Peyer's patch (tissue), 4 donors: ENCODE measurements at regions not wholly inside any gene's neighbourhood (a gene's known extent, or its start where the extent isn't known, plus 50 kb on each side); places are given as distances from the start of the nearest gene placed in this dataset.
"Not testable (repeated sequence)": the region's sequence is repeated elsewhere in the genome, so short reads cannot be mapped to it uniquely, and the experiment has no call there.

ENCODE experiments used
- DNase-seq, 3 donors: peaks; one replicate each; pipeline ENCODE4 v3.0.0-alpha.2; 2017 to 2019
- H3K27ac ChIP-seq, 4 donors: fragments of 200-600 bp; sonication (generic); one replicate each; pipeline ENCODE4 v1.5.1; 2016 to 2019
- H3K27me3 ChIP-seq, 2 donors: fragments of 200-600 bp; sonication (generic); one replicate each; pipeline ENCODE4 v1.5.1; 2019
- H3K36me3 ChIP-seq, 3 donors: fragments of 200-600 bp; sonication (generic); one replicate each; pipeline ENCODE4 v1.5.1; 2016 to 2019
- H3K4me1 ChIP-seq, 4 donors: fragments of 200-600 bp; sonication (generic); one replicate each; pipeline ENCODE4 v1.5.1; 2016 to 2019
- H3K4me3 ChIP-seq, 4 donors: fragments of 200-600 bp; sonication (generic); 1 replicate in 3 of 4; 2 replicates in 1 of 4; pipeline ENCODE4 v1.5.1; 2016 to 2019; ENCODE audit warnings: mild to moderate bottlenecking in 1 of 4
- H3K9me3 ChIP-seq, 4 donors: fragments of 200-600 bp; sonication (generic); one replicate each; pipeline ENCODE4 v1.5.1; 2016 to 2019; ENCODE audit warnings: mild to moderate bottlenecking in 1 of 4
- POLR2A ChIP-seq, 2 donors: fragments of 450-650 bp; IDR thresholded peaks; one replicate each; pipeline ENCODE4 v1.5.1; 2017; ENCODE audit warnings: antibody characterized with exemption in 2 of 2, mild to moderate bottlenecking in 2 of 2, moderate library complexity in 2 of 2
- TF ChIP-seq, protein P1 (sequence below), 6 experiments: fragments of 450-650 bp in 4 of 6; fragments of 200-600 bp in 2 of 6; sonication (generic) in 1 of 6; IDR thresholded peaks; one replicate each; pipeline ENCODE4 v1.5.1; 2017 to 2019; ENCODE audit warnings: antibody characterized with exemption in 6 of 6, mild to moderate bottlenecking in 3 of 6, moderate library complexity in 1 of 6

DNA sequence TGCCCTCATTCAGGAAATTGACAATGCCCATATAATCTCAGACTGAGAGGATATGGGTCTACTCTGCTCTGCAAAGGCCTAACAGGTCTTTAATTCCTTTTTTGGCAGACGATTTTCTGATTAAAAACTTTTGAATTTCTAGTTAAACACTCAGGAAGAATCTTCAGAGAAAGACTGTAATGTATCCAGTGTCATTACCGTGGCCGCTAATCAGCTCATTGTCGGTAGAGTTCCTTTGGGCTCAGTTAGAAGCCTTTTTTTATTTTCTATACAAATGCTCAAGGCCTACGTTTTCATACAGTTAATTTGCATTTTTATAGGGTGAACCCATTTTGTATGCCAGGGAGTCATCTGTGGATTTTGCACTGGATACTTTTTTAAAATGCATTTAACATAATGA, 549.9 kb downstream of the RPS29 start:
- H3K9me3 ChIP-seq: no peaks in the 10 kb centered on the region
- no peaks in the 10 kb centered on the region for H3K36me3 ChIP-seq
- no peak for DNase-seq
- H3K27me3 ChIP-seq: no peaks in the 10 kb centered on the region
- TF ChIP-seq POLR2A (IDR thresholded peaks at IDR 0.05): no peak
- TF ChIP-seq, protein P1, sequence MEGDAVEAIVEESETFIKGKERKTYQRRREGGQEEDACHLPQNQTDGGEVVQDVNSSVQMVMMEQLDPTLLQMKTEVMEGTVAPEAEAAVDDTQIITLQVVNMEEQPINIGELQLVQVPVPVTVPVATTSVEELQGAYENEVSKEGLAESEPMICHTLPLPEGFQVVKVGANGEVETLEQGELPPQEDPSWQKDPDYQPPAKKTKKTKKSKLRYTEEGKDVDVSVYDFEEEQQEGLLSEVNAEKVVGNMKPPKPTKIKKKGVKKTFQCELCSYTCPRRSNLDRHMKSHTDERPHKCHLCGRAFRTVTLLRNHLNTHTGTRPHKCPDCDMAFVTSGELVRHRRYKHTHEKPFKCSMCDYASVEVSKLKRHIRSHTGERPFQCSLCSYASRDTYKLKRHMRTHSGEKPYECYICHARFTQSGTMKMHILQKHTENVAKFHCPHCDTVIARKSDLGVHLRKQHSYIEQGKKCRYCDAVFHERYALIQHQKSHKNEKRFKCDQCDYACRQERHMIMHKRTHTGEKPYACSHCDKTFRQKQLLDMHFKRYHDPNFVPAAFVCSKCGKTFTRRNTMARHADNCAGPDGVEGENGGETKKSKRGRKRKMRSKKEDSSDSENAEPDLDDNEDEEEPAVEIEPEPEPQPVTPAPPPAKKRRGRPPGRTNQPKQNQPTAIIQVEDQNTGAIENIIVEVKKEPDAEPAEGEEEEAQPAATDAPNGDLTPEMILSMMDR (IDR thresholded peaks at IDR 0.05): no peak
- no peak overlapping the region for H3K27ac ChIP-seq
- H3K4me3 ChIP-seq: no peak overlapping the region
- no peaks in the 10 kb centered on the region for H3K4me1 ChIP-seq

DNA sequence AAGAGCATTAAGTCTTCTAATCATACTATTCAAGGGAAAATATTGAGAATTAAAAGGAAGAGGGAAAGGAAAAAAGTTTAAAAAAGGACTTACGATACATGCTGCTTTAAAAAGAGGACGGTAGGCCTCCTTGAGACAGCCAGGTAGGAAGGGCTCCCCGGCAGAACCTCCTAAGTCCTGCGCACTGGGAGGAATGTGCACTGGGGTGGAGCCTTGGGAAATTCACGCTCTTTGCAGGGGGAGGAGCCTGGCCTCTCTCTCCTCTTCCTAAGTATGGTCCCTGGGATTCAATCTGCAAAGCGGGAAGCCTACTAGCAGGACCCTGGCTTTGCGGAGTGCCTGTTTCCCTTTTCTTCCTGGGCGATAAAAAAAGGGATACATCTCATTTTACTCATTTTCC, 553.0 kb downstream of the RPS29 start:
- DNase-seq: no peak
- H3K9me3 ChIP-seq: no peaks in the 10 kb centered on the region
- H3K36me3 ChIP-seq: no peaks in the 10 kb centered on the region
- H3K27me3 ChIP-seq: no peaks in the 10 kb centered on the region
- TF ChIP-seq, protein P1 (IDR thresholded peaks at IDR 0.05): no peak
- no peak for TF ChIP-seq POLR2A (IDR thresholded peaks at IDR 0.05)
- no peaks in the 10 kb centered on the region for H3K4me1 ChIP-seq
- H3K27ac ChIP-seq: no peak overlapping the region
- no peak overlapping the region for H3K4me3 ChIP-seq

DNA sequence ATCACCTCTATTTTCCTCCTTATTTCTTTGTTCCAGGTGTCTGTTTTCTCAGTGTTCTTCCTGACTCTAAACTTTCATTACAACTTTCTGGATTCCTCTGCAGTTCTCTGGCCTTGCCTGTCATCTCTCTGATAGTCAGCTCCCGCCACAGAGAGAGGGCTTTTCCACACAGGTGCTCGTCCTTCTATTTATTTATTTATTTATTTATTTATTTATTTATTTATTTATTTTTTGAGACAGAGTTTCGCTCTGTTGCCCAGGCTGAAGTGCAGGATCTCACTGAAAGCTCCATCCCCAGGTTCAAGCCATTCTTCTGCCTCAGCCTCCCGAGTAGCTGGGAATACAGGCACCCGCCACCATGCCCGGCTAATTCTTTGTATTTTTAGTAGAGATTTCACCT, 554.5 kb downstream of the RPS29 start:
- not testable (repeated sequence) for H3K27ac ChIP-seq, H3K9me3 ChIP-seq, H3K36me3 ChIP-seq, H3K4me3 ChIP-seq, H3K27me3 ChIP-seq, DNase-seq, H3K4me1 ChIP-seq

DNA sequence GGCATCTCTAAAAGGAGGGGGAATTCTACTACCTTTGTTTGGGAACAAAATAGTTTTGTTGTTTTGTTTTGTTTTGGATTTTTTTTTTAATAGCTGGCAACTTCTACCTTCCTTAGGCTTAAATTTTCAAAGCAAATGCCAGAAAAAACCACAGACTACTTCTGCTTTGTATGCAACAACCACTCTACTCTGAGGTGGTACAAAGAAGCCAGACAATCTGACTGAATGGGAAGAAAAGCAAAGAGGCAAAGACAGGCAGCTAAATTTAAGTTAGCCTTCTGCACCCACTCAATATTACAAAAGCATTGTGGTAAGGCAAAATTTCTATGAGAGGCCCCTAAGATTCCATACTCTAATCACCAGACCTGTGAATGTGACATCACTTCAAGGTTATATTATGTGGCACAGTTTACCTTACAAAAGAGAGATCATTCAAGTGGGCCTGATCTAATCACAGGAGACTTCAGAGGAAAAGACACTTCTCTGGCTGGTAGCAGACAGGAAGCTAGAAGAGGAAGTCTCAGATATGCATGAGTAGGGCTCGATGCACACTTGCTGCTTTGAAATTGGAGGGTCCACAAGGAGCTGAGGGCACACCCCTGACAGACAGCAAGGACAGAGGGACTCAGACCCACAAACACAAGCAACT, 566.6 kb downstream of the RPS29 start:
- no peak for TF ChIP-seq POLR2A (IDR thresholded peaks at IDR 0.05)
- TF ChIP-seq, protein P1 (IDR thresholded peaks at IDR 0.05): no peak
- Histone ChIP-seq H3K9me3 (no peaks in the 10 kb centered on the region), H3K27me3 (no peaks in the 10 kb centered on the region), H3K4me1 (no peaks in the 10 kb centered on the region), H3K4me3 (no peak overlapping the region), H3K36me3 (no peaks in the 10 kb centered on the region), H3K27ac (peak overlapping the region in 1 of 4 donors; percentile 53)
- DNase-seq: peak in 1 of 3 donors; percentile 17

DNA sequence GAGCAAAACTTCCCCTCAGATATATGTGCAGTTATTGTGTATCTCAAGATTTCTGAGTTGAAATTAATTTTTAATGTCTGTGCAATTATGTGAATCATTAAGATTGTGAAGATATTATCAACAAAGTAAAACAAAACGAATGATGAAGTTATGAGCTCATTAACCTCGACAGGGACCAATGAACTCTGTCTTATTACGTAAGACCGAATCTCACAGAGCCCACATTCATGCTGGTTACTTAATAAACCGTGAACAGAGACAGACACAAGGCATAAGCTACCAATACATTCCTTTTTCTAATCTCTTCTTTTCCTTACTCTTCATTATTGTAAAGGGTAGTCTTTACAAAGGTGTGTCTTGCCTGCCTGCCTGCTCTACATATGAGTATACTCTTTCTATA, 568.7 kb downstream of the RPS29 start:
- DNase-seq: no peak

DNA sequence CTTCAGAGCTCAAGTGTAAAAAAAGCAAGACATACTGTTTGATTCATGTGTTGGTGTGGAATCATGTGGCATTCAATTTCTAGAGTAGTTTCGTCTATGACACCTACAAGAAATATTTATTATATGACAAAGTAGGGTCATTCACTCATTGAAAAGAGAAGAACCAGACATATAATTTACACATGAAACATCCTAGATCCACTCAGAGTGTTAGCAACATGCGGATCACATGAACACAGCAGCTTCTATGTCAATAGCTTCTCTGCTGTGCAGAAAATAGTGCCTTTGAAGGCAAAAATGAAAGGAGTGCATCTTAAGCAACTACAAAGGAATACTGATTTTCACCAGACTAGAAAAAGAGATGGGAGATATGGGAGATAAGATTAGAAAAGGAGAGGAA, 569.8 kb downstream of the RPS29 start:
- Histone ChIP-seq H3K27ac (no peak overlapping the region), H3K4me3 (no peak overlapping the region), H3K4me1 (no peaks in the 10 kb centered on the region), H3K9me3 (no peaks in the 10 kb centered on the region), H3K36me3 (no peaks in the 10 kb centered on the region), H3K27me3 (no peaks in the 10 kb centered on the region)
- no peak for TF ChIP-seq POLR2A (IDR thresholded peaks at IDR 0.05)
- TF ChIP-seq, protein P1 (IDR thresholded peaks at IDR 0.05): no peak
- DNase-seq: no peak

More for the DNA sequence above, 568.7 kb downstream of the RPS29 start:
- no peak for TF ChIP-seq POLR2A (IDR thresholded peaks at IDR 0.05)
- TF ChIP-seq, protein P1 (IDR thresholded peaks at IDR 0.05): no peak
- Histone ChIP-seq H3K27ac (no peak overlapping the region), H3K9me3 (no peaks in the 10 kb centered on the region), H3K4me1 (no peaks in the 10 kb centered on the region), H3K4me3 (no peak overlapping the region), H3K36me3 (no peaks in the 10 kb centered on the region), H3K27me3 (no peaks in the 10 kb centered on the region)
